C4-2B (cell line): ENCODE measurements at regions not wholly inside any gene's neighbourhood (a gene's known extent, or its start where the extent isn't known, plus 50 kb on each side); places are given as distances from the start of the nearest gene placed in this dataset.

Experiments used
- ZFX ChIP-seq: fragments of 450-650 bp; IDR thresholded peaks from 2 replicates; pipeline ENCODE4 v1.6.1; 2017
- TF ChIP-seq, protein P1 (sequence below): fragments of 450-650 bp; conservative IDR thresholded peaks from 2 replicates; pipeline ENCODE4 v1.5.1; 2017; ENCODE audit warnings: mild to moderate bottlenecking

DNA sequence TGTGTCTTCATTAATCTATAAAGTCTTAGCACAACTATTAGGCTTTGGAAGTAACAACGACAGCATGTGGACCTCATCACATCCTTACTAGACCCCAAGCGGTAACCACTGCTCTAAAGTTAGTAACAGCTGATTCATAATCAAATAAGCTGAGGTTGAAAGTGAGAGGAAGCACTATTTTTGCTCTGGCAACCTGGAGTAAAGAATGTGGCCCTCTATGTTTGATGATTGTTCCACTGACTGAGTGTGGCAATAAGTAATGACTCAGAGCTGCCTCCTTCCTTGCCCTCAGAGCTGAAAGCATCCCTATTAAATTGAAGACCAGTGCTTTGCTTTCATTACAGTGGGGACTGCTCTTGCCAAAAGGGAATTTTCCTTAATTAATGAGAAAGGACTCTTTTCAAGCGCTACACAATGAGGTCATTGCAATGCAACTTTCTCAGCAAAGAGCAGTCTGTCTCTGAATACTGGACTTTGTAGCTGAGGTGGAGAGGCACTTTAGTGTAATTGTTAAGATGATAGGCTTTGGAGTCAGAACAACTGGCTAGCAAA, 906.1 kb upstream of the RAG2 start:
- TF ChIP-seq, protein P1, sequence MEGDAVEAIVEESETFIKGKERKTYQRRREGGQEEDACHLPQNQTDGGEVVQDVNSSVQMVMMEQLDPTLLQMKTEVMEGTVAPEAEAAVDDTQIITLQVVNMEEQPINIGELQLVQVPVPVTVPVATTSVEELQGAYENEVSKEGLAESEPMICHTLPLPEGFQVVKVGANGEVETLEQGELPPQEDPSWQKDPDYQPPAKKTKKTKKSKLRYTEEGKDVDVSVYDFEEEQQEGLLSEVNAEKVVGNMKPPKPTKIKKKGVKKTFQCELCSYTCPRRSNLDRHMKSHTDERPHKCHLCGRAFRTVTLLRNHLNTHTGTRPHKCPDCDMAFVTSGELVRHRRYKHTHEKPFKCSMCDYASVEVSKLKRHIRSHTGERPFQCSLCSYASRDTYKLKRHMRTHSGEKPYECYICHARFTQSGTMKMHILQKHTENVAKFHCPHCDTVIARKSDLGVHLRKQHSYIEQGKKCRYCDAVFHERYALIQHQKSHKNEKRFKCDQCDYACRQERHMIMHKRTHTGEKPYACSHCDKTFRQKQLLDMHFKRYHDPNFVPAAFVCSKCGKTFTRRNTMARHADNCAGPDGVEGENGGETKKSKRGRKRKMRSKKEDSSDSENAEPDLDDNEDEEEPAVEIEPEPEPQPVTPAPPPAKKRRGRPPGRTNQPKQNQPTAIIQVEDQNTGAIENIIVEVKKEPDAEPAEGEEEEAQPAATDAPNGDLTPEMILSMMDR: no peak
- no peak for TF ChIP-seq ZFX
